SK-N-SH (cell line): ENCODE measurements at regions not wholly inside any gene's neighbourhood (a gene's known extent, or its start where the extent isn't known, plus 50 kb on each side); places are given as distances from the start of the nearest gene placed in this dataset.

ENCODE experiments used
- CTCF ChIA-PET: fragments of 300-600, 350-600 bp; formaldehyde crosslinking; extraction: SDS; loops from one replicate; lab custom pipeline; 2021; lab: Yijun Ruan, JAX
- POLR2A ChIA-PET: fragments of 350-600 bp; sonication (Branson Sonifier 250); formaldehyde crosslinking; extraction: SDS; loops from one replicate; lab custom pipeline; 2020; ENCODE audit warnings: antibody characterized with exemption, inconsistent platforms; lab: Yijun Ruan, JAX
- DNase-seq: peaks from one replicate; pipeline ENCODE4 v3.0.0; 2012
- H2AFZ ChIP-seq: fragments of 200-600 bp; sonication (generic); 2 replicates; pipeline ENCODE4 v1.8.1; 2016; ENCODE audit warnings: antibody characterized with exemption, mild to moderate bottlenecking, low read depth
- H3F3A ChIP-seq: fragments of 200-600 bp; sonication (generic); replicated peaks from 2 replicates; pipeline ENCODE3; 2016; ENCODE audit warnings: antibody characterized with exemption, mild to moderate bottlenecking; ENCODE audit not compliant: insufficient read depth
- H3K27ac ChIP-seq, 2 experiments: fragments of 200-500 bp in 1 of 2; fragments of 200-600 bp in 1 of 2; sonication (Bioruptor generic) in 1 of 2; sonication (generic), shearing (Covaris generic) in 1 of 2; 2 replicates each; pipeline versions ENCODE4 v1.5.1 to v1.6.1; 2014 to 2016; ENCODE audit warnings: low read depth in 2 of 2, inconsistent platforms in 1 of 2, low read length in 1 of 2, mild to moderate bottlenecking in 1 of 2, mixed read lengths in 1 of 2
- H3K27me3 ChIP-seq: fragments of 200-600 bp; sonication (generic), shearing (Covaris generic); 2 replicates; pipeline ENCODE4 v1.6.1; 2016; ENCODE audit warnings: mixed run types; ENCODE audit not compliant: insufficient read depth
- H3K36me3 ChIP-seq, 2 experiments: fragments of 200-500 bp in 1 of 2; fragments of 200-600 bp in 1 of 2; sonication (Bioruptor generic) in 1 of 2; sonication (generic) in 1 of 2; replicated peaks in 1 of 2; 2 replicates each; pipeline versions ENCODE3 to v1.5.1; 2014 to 2016; ENCODE audit warnings: low read length in 1 of 2, mild to moderate bottlenecking in 1 of 2; ENCODE audit not compliant: insufficient read depth in 2 of 2, control insufficient read depth in 1 of 2
- H3K4me1 ChIP-seq, 2 experiments: fragments of 200-500 bp in 1 of 2; fragments of 200-600 bp in 1 of 2; sonication (Bioruptor generic) in 1 of 2; sonication (generic), shearing (Covaris generic) in 1 of 2; 2 replicates each; pipeline versions ENCODE4 v1.5.1 to v1.6.1; 2014 to 2016; ENCODE audit warnings: low read depth in 1 of 2, low read length in 1 of 2, mixed run types in 1 of 2; ENCODE audit not compliant: insufficient read depth in 2 of 2, control insufficient read depth in 1 of 2
- H3K4me2 ChIP-seq: fragments of 200-600 bp; sonication (generic), shearing (Covaris generic); 2 replicates; pipeline ENCODE4 v1.6.1; 2017; ENCODE audit warnings: mixed run types
- H3K4me3 ChIP-seq, 2 experiments: fragments of 200-500 bp in 1 of 2; fragments of 200-600 bp in 1 of 2; sonication (Bioruptor generic) in 1 of 2; sonication (generic), shearing (Covaris generic) in 1 of 2; 2 replicates each; pipeline versions ENCODE4 v1.5.1 to v1.8.1; 2014 to 2016; ENCODE audit warnings: low read depth in 2 of 2, inconsistent platforms in 1 of 2, low read length in 1 of 2, mild to moderate bottlenecking in 1 of 2, mixed read lengths in 1 of 2, moderate library complexity in 1 of 2
- H3K79me2 ChIP-seq: fragments of 200-600 bp; sonication (generic); 2 replicates; pipeline ENCODE4 v1.8.1; 2017; ENCODE audit warnings: mild to moderate bottlenecking; ENCODE audit not compliant: insufficient read depth
- H3K9ac ChIP-seq: fragments of 200-600 bp; sonication (generic); 2 replicates; pipeline ENCODE4 v1.6.1; 2017; ENCODE audit warnings: mixed run types
- H3K9me2 ChIP-seq: fragments of 200-600 bp; sonication (generic); 2 replicates; pipeline ENCODE4 v1.6.1; 2017; ENCODE audit warnings: mixed run types
- H3K9me3 ChIP-seq: fragments of 200-600 bp; sonication (generic); 2 replicates; pipeline ENCODE4 v1.6.1; 2017; ENCODE audit warnings: mixed run types, mild to moderate bottlenecking, moderate library complexity
- H4K20me1 ChIP-seq: fragments of 200-600 bp; sonication (generic); 2 replicates; pipeline ENCODE4 v1.6.1; 2017; ENCODE audit warnings: mild to moderate bottlenecking, mixed run types; ENCODE audit not compliant: insufficient read depth
- ELF1 ChIP-seq: IDR thresholded peaks from 2 replicates; pipeline ENCODE4 v1.4.0; 2012
- IRF3 ChIP-seq: fragments of 150-350 bp; IDR thresholded peaks from 2 replicates; pipeline ENCODE4 v1.6.1; 2016; ENCODE audit warnings: mild to moderate bottlenecking, low read depth, low read length
- MXI1 ChIP-seq: IDR thresholded peaks from 2 replicates; pipeline ENCODE4 v1.6.1; 2012; ENCODE audit warnings: mild to moderate bottlenecking, low read depth, low read length, improper control_type of control experiment
- NFIC ChIP-seq: IDR thresholded peaks from 2 replicates; pipeline ENCODE4 v1.4.0; 2012; ENCODE audit warnings: borderline replicate concordance
- NRF1 ChIP-seq: IDR thresholded peaks from 2 replicates; pipeline ENCODE4 v1.6.1; 2012; ENCODE audit warnings: low read depth, mild to moderate bottlenecking, low read length
- REST ChIP-seq: IDR thresholded peaks from 2 replicates; pipeline ENCODE4 v1.6.1; 2012; ENCODE audit warnings: mild to moderate bottlenecking, low read depth, low read length, moderate library complexity
- SMC3 ChIP-seq: IDR thresholded peaks from 2 replicates; pipeline ENCODE4 v1.6.1; 2012; ENCODE audit warnings: low read depth, low read length, improper control_type of control experiment
- TCF12 ChIP-seq: IDR thresholded peaks from 2 replicates; pipeline ENCODE4 v1.4.0; 2012
- USF2 ChIP-seq: fragments of 150-350 bp; IDR thresholded peaks from 2 replicates; pipeline ENCODE4 v1.6.1; 2017; ENCODE audit warnings: antibody characterized with exemption, low read length, low read depth, borderline replicate concordance
- WGBS: methylation state at CpG from one replicate; pipeline ENCODE4 v1.1.6; 2017; ENCODE audit warnings: low lambda C conversion rate; 5-methylcytosine and 5-hydroxymethylcytosine counted together

GRCh38 chr4:82235346-82235745 lies 138.4 kb downstream of the HNRNPD start:
- POLR2A ChIA-PET = no interaction called here
- 0% methylated on average over 1 of the region's 1 CpG for WGBS
- Histone ChIP-seq H3K4me1 (no peaks in the 10 kb centered on the region), H3K4me3 (no peak overlapping the region), H4K20me1 (no peaks in the 10 kb centered on the region), H3K9ac (no peak overlapping the region), H2AFZ (no peak overlapping the region), H3K4me2 (no peak overlapping the region), H3K27me3 (no peaks in the 10 kb centered on the region; the same call in 1 of the 2 replicates), H3K27ac (no peak overlapping the region), H3K36me3 (no peaks in the 10 kb centered on the region), H3K9me2 (no peaks in the 10 kb centered on the region), H3K79me2 (no peaks in the 10 kb centered on the region), H3F3A (no peaks in the 10 kb centered on the region), H3K9me3 (no peaks in the 10 kb centered on the region)
- no peak for DNase-seq
- CTCF ChIA-PET = no interaction called here
- no peak for TF ChIP-seq NRF1

DNA sequence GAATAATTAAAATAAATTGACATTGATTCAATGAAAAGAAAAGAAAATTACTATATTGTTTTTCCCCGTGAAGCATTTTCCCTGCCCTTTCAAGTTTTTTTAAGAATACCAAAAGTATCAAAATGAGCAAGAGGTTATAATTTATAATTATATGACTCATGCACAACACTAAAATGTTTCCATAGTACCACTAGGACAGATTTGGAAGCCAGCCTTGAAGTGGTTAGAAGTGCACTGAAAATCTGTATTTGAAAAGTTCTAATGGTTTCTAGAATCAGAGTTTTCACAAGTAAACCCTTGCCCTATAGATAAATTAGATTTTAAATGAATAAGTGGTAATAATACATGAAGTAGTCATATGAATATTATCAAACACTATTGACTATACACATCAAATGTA lies 140.9 kb downstream of the HNRNPD start:
- H3K9me2 ChIP-seq = no peaks in the 10 kb centered on the region
- H3K79me2 ChIP-seq = no peaks in the 10 kb centered on the region
- CTCF ChIA-PET = no interaction called here
- DNase-seq = no peak
- WGBS = 8% methylated on average over 1 of the region's 1 CpG
- H3K4me3 ChIP-seq = no peak overlapping the region
- no peak overlapping the region for H3K9ac ChIP-seq
- H3K9me3 ChIP-seq = no peaks in the 10 kb centered on the region
- H4K20me1 ChIP-seq = no peaks in the 10 kb centered on the region
- H3K27me3 ChIP-seq = peaks cover 11% of the 10 kb centered on the region
- no peak overlapping the region for H2AFZ ChIP-seq
- POLR2A ChIA-PET = no interaction called here
- no peaks in the 10 kb centered on the region for H3F3A ChIP-seq
- H3K36me3 ChIP-seq = no peaks in the 10 kb centered on the region
- no peaks in the 10 kb centered on the region for H3K4me1 ChIP-seq
- TF ChIP-seq ELF1 (no peak), REST (no peak), TCF12 (no peak), IRF3 (no peak), SMC3 (no peak), MXI1 (no peak), USF2 (no peak), NFIC (no peak)
- H3K4me2 ChIP-seq = no peak overlapping the region
- H3K27ac ChIP-seq = no peak overlapping the region
